ENCODE measurements at regions not wholly inside any gene's neighbourhood (a gene's known extent, or its start where the extent isn't known, plus 50 kb on each side); places are given as distances from the start of the nearest gene placed in this dataset.

DNA sequence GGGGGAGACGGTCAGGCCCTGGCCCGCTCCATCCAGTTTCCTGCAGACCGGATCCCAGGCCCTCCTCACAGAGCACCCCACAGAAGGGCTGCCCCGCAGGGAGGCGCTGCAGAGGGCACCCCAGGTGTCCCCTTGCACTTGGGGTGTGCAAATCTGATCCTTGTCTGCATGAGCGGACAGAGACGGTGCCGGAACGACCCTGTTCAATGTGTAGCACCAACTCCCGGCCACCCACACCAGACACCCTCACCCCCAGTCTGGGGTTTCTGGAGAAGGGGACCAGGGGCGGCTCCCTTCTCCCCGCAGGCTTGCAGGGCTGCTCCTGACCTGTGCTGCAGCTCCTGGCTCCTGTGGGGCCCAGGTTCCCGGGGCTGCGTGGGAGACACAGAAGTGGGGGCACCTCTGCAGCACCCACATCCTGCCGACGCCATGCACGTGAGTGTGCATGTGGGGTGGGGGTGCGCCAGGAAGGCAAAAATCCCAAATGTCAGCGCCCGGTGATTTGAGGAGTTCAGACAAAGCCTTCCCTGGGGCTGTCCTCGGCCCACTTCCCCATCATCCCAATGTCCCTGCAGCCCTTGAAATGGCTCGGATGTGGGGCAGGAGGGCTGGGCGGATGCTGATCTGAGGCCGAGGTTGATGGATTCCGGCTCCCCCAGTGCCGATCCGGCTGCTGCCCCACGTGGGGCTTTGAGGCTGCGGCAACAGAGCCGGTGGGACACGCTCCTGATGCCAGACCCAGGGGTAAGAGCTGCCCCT, 85.3 kb upstream of the BHLHE23 start:
- WGBS, 2 experiments (ENCODE audit: low coverage in 1 of 2, low lambda C conversion rate in 2 of 2, missing lambda C conversion rate in 2 of 2): 58 to 60% methylated on average over 27 to 30 of the region's 31 CpGs
- H3F3A ChIP-seq (ENCODE audit: insufficient read depth): no peaks in the 10 kb centered on the region
- H3K27ac ChIP-seq: no peak overlapping the region
- in situ Hi-C loops (cut with MboI): no loop called here
- no peaks in the 10 kb centered on the region for H4K20me1 ChIP-seq (ENCODE audit: insufficient read depth)
- no peak overlapping the region for H3K9ac ChIP-seq
- TF ChIP-seq EZH2 (IDR thresholded peaks at IDR 0.05; ENCODE audit: insufficient read depth, poor library complexity, severe bottlenecking) (no peak), EZH2phosphoT487 (IDR thresholded peaks at IDR 0.05; ENCODE audit: insufficient read depth, low read depth) (no peak)
- no peak overlapping the region for H2AFZ ChIP-seq
- DNase-seq: no peak
- no peaks in the 10 kb centered on the region for H3K79me2 ChIP-seq (ENCODE audit: insufficient read depth)
- no peaks in the 10 kb centered on the region for H3K36me3 ChIP-seq (ENCODE audit: low read depth)
- H3K4me2 ChIP-seq (ENCODE audit: unreplicated experiment): no peak overlapping the region
- H3K4me1 ChIP-seq (ENCODE audit: insufficient read depth): no peaks in the 10 kb centered on the region
- H3K4me3 ChIP-seq: no peak overlapping the region
- no peaks in the 10 kb centered on the region for H3K9me3 ChIP-seq (ENCODE audit: low read depth)
- no peaks in the 10 kb centered on the region for H3K9me2 ChIP-seq (ENCODE audit: insufficient read depth)
- H3K27me3 ChIP-seq (replicated peaks; ENCODE audit: insufficient read depth): peaks cover 26% of the 10 kb centered on the region

- no peak overlapping the region for H3K4me3 ChIP-seq
- no peaks in the 10 kb centered on the region for H3K9me3 ChIP-seq (ENCODE audit: low read depth)
- H3K36me3 ChIP-seq (ENCODE audit: low read depth): no peaks in the 10 kb centered on the region
- in situ Hi-C loops (cut with MboI): no loop called here
- no peaks in the 10 kb centered on the region for H4K20me1 ChIP-seq (ENCODE audit: insufficient read depth)
- H3K27ac ChIP-seq: no peak overlapping the region
- H3K4me1 ChIP-seq (ENCODE audit: insufficient read depth): no peaks in the 10 kb centered on the region
- H3F3A ChIP-seq (ENCODE audit: insufficient read depth): no peaks in the 10 kb centered on the region
- H3K79me2 ChIP-seq (ENCODE audit: insufficient read depth): no peaks in the 10 kb centered on the region
- no peak overlapping the region for H3K4me2 ChIP-seq (ENCODE audit: unreplicated experiment)
- DNase-seq: no peak
- H3K27me3 ChIP-seq (replicated peaks; ENCODE audit: insufficient read depth): peaks cover 25% of the 10 kb centered on the region
- no peak overlapping the region for H3K9ac ChIP-seq
- H3K9me2 ChIP-seq (ENCODE audit: insufficient read depth): no peaks in the 10 kb centered on the region
- 48 to 50% methylated on average over 30 of the region's 30 CpGs for WGBS, 2 experiments (ENCODE audit: low coverage in 1 of 2, low lambda C conversion rate in 2 of 2, missing lambda C conversion rate in 2 of 2)
- no peak for TF ChIP-seq EZH2 (IDR thresholded peaks at IDR 0.05; ENCODE audit: insufficient read depth, poor library complexity, severe bottlenecking)
- no peak for TF ChIP-seq EZH2phosphoT487 (IDR thresholded peaks at IDR 0.05; ENCODE audit: insufficient read depth, low read depth)
- H2AFZ ChIP-seq: no peak overlapping the region
These were observed 84.2 kb upstream of the BHLHE23 start for GRCh38 chr20:63090682-63091571.

- Histone ChIP-seq H3K27ac (no peak overlapping the region), H3K36me3 (ENCODE audit: low read depth) (no peaks in the 10 kb centered on the region), H4K20me1 (ENCODE audit: insufficient read depth) (no peaks in the 10 kb centered on the region), H3K4me1 (ENCODE audit: insufficient read depth) (no peaks in the 10 kb centered on the region), H3K9me2 (ENCODE audit: insufficient read depth) (no peaks in the 10 kb centered on the region), H3K79me2 (ENCODE audit: insufficient read depth) (no peaks in the 10 kb centered on the region), H3K4me2 (ENCODE audit: unreplicated experiment) (no peak overlapping the region), H3K9me3 (ENCODE audit: low read depth) (no peaks in the 10 kb centered on the region), H3K4me3 (no peak overlapping the region), H2AFZ (no peak overlapping the region), H3F3A (ENCODE audit: insufficient read depth) (no peaks in the 10 kb centered on the region), H3K27me3 (replicated peaks; ENCODE audit: insufficient read depth) (peaks cover 27% of the 10 kb centered on the region; the same call in 1 of the 2 replicates), H3K9ac (no peak overlapping the region)
- TF ChIP-seq EZH2 (IDR thresholded peaks at IDR 0.05; ENCODE audit: insufficient read depth, poor library complexity, severe bottlenecking) (no peak), EZH2phosphoT487 (IDR thresholded peaks at IDR 0.05; ENCODE audit: insufficient read depth, low read depth) (no peak)
- in situ Hi-C loops (cut with MboI): no loop called here
- no peak for DNase-seq
- WGBS, 2 experiments (ENCODE audit: low coverage in 1 of 2, low lambda C conversion rate in 2 of 2, missing lambda C conversion rate in 2 of 2): 45 to 62% methylated on average over 4 to 7 of the region's 7 CpGs
These were observed 83.3 kb upstream of the BHLHE23 start for GRCh38 chr20:63090052-63090451.

DNA sequence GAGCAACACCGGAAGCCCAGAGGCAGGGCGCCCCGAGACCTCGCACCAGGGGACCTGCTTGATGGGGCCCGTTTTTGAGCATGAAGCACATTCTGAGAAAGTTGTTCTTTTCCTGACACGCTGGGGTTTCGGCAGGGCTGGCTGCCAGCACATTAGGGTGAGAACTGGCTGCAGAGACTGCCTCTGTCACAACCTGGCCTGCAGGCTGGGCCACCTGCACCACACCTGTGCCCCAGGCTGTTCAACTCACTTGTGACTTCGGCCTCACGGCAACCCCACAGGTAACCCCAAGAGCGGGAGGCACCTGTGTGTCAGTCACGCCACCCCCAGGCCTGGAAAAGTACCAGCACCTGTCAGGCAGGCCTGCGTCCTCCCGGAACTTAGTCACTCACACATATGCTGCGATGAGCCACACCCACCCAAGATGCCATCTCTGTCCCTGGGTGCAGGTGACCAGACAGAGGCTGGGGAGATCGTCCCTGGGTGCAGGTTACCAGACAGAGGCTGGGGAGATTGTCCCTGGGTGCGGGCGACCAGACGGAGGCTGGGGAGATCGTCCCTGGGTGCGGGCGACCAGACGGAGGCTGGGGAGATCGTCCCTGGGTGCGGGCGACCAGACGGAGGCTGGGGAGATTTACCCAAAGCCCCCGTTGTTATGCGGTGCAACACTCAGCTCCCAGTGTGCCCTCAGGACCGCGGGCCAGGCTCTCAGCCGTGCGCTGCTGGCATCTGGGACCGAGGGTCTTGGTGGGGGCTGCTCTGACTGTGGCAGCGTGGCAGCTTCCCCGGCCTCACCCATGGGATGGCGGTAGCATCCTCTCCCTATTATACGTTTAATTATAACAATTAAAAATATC, 82.5 kb upstream of the BHLHE23 start:
- 56 to 61% methylated on average over 24 to 37 of the region's 37 CpGs for WGBS, 2 experiments (ENCODE audit: low coverage in 1 of 2, low lambda C conversion rate in 2 of 2, missing lambda C conversion rate in 2 of 2)
- no peak overlapping the region for H2AFZ ChIP-seq
- peaks cover 29% of the 10 kb centered on the region; the same call in 1 of the 2 replicates for H3K27me3 ChIP-seq (replicated peaks; ENCODE audit: insufficient read depth)
- no peak overlapping the region for H3K4me2 ChIP-seq (ENCODE audit: unreplicated experiment)
- H3K9me3 ChIP-seq (ENCODE audit: low read depth): no peaks in the 10 kb centered on the region
- H3K4me3 ChIP-seq: no peak overlapping the region
- no peaks in the 10 kb centered on the region for H3K79me2 ChIP-seq (ENCODE audit: insufficient read depth)
- H3K9ac ChIP-seq: no peak overlapping the region
- H4K20me1 ChIP-seq (ENCODE audit: insufficient read depth): no peaks in the 10 kb centered on the region
- no peaks in the 10 kb centered on the region for H3K9me2 ChIP-seq (ENCODE audit: insufficient read depth)
- in situ Hi-C loops (cut with MboI): no loop called here
- DNase-seq: no peak
- H3K4me1 ChIP-seq (ENCODE audit: insufficient read depth): no peaks in the 10 kb centered on the region
- no peak overlapping the region for H3K27ac ChIP-seq
- TF ChIP-seq EZH2 (IDR thresholded peaks at IDR 0.05; ENCODE audit: insufficient read depth, poor library complexity, severe bottlenecking): no peak
- TF ChIP-seq EZH2phosphoT487 (IDR thresholded peaks at IDR 0.05; ENCODE audit: insufficient read depth, low read depth): no peak
- H3F3A ChIP-seq (ENCODE audit: insufficient read depth): no peaks in the 10 kb centered on the region
- no peaks in the 10 kb centered on the region for H3K36me3 ChIP-seq (ENCODE audit: low read depth)
